ENCODE measurements at regions not wholly inside any gene's neighbourhood (a gene's known extent, or its start where the extent isn't known, plus 50 kb on each side); places are given as distances from the start of the nearest gene placed in this dataset.
A peak's percentile ranks its signal among the peaks of the same experiment; 100 is the strongest.

DNA sequence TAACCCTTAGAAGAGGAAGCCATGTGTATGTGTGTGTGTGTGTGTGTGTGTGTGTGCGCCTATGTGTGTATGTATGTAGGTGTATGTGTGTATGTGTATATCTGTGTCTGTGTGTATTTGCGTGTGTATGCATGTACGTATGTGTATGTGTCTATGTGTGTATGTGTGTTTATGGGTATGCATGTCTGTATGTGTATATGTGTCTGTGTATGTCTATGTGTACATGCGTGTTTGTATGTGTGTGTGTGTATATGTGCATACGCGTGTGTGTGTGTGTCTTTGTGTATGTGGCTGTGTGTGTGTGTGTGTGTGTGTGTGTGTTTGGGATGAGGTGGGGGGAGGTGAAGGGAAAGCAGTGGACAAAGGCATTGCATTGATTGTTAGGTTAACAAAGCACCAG, 380.2 kb downstream of the HRH4 start:
- DNase-seq, result no peak

DNA sequence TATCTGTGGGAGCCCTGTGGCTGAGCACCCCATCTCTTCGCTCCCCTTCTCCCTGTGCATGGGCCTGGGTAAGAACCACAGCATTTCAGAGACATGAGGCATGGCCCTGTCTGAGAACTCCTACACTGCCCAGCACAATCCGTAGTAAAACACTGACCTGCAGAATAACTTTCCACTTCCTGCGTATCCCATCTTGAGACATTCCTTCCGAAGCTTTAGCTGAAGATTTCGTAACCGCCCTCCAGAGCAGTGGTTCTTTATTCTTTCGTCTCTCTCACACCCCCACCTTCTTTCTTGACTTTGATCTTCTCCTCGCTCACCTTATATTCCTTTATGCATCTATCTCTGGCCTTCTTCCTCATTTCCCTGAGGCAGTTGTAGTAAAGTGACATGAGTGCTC, 381.1 kb downstream of the HRH4 start:
- DNase-seq, result no peak

DNA sequence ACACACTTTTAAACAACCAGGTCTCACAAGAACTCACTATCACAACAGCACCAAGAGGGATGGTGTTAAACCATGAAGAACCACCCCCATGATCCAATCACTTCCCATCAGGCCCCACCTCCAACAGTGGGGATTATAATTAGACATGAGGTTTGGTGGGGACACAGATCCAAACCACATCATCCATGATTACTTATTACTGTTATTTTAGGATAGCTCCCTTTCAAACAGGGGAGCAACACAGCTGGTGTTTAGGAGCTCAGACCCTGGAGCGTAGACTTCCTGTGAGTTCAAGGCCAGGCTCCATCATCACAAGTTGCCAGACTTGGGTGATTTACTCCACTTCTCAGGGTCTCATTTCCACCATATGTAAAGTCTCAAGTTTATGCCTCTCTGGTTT, 382.7 kb downstream of the HRH4 start:
- no peak for DNase-seq

DNA sequence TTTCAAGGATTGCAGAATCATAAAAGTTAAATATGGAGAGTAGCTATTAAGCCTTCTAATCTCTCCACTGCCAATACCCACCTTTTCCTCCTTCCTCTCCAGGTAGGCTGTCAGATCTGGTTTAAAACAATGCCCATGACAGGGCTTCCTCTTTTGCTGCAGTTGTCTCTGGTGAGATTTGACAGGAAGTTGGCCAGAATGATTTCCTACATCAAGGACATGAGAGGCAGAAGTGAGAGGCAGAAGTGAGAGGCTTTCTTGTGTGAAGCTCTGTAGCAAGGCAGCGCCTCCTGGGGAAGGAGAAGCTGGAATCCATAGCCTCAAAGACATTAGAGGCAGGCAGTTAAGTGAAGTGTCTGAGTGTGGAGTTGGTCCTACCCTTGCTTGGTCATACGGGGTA, 385.7 kb downstream of the HRH4 start:
- no peak for DNase-seq

DNA sequence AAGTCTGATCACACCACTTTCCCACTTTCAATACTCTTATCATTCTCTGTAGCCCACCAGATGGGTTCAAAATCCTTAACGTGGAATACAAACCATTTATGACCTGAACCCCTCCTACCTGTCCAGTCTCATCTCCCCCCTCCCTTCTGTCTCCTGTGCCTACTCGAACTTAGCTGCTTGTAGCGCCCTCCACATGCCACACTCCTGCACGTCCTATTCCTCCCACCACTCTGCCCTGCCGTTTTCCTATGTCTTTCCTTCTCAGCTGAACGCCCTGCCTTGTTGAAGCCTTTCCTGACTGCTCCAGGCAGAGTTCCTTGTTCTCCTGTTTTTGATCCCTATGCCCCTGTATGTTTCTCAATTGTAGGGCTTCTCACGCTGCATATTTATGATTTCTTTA, 390.1 kb downstream of the HRH4 start:
- no peak for DNase-seq

GRCh38 chr18:24853076-24853475, 392.6 kb downstream of the HRH4 start:
- no peak for DNase-seq

DNA sequence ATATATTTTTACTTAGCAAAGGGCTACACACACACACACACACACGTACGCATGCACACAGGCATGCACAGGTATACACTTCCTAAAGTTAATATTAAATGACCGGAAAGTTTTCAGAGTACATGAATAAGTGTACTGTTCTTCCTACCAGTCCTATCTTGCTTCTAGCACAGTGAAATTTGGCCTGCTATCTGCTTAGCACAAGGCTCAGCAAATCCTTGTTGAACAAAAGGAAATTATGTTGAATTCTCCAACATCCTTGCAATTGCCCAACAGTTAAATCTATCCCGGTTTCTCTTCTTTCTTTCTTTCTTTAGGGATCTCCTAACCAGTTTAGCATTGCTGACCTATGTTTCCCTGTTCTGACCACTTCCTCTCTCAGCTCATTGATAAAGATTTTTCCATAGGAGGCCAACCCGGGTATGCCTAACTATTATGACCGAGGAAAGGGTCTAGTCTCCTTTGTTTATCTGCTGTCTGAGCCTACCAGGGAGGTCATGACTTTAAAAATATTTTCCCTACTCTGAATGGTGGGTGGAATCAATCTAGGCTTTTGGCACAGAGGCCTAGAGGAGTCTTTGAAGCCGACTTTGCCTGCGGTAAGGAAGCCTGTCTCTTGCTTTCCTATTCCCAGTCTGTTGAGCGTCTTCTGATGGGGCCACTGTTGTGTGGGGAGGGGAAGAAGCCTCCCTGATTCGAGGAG, 400.7 kb downstream of the HRH4 start:
- DNase-seq, result no peak

DNA sequence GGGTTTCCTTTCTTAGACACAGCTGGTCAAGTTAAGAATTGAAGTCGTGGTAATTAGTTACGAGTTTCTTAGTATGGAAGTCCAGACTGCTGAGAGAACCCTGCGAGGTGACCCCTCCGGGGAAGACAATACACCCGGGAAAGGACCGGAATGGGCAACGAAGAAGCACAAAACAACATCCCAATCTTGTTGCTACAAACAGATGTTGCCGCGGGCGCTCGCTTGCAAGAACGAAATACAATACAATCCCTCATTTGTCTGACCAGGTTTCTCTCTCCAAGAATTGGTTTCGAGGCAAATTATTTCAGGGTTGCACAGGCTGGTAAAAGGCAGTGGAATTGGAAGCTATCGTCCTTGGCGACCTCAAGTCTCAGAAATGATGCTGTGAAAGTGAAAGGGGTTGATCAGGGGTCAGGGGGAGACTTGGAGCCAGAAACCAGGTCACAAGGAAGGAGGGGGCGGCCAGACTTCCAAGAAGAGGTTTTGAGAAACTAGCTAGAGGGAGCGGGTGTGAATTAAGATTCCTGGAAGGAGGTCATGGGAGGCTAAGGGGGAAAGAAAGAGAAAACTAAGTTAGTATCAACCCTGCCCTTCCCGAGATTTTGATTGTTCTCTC, 401.9 kb downstream of the HRH4 start:
- no peak for DNase-seq

GRCh38 chr18:24868311-24868710, 407.9 kb downstream of the HRH4 start:
- DNase-seq, result no peak

GRCh38 chr18:24868760-24869237, 408.4 kb downstream of the HRH4 start:
- no peak for DNase-seq

GRCh38 chr18:24869285-24869684, 408.8 kb downstream of the HRH4 start:
- no peak for DNase-seq

DNA sequence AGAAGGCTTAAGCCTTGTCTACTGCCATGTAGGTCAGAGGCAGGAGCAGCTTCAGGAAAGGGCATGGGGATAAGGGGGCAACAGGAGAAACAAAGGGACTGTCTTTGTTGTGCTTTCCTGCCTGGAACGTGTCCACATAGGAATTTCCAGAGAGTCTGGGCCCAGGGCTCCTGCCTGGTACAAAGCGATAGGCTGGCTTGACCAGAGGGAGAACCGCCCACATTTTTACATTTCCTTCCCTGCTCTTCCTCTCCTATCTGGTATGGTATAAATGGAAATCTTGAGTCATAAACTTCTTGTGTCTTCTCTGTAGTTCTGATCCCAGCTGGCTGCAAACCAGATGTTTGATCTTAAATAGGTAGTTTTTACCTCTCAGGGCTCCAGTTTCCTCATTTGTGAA, 414.8 kb downstream of the HRH4 start:
- no peak for DNase-seq

DNA sequence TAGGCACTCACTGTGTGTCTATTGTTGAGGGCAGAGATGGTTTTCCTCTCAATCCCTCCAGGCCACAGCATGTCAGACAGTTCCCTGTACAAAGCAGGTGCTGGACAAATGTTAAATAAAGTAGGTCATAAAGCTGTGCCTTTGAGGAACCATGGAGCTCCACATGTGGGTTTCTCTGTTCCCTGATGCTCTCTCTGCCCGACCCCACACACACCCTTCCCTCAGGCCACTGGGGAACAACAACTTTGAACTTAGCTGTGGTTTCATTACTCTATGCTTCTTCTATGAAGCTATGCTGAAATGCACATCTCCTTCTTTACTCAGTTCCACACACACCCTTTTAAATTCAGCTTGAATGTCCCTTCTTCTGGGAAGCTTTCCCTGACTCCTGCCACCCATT, 415.3 kb downstream of the HRH4 start:
- DNase-seq, result no peak

- DNase-seq, result no peak
These were observed 415.8 kb downstream of the HRH4 start for GRCh38 chr18:24876266-24876665.

- DNase-seq, result no peak
These were observed 416.6 kb downstream of the HRH4 start for GRCh38 chr18:24877066-24877465.

- no peak for DNase-seq
These were observed 417.1 kb downstream of the HRH4 start for GRCh38 chr18:24877546-24877945.

DNA sequence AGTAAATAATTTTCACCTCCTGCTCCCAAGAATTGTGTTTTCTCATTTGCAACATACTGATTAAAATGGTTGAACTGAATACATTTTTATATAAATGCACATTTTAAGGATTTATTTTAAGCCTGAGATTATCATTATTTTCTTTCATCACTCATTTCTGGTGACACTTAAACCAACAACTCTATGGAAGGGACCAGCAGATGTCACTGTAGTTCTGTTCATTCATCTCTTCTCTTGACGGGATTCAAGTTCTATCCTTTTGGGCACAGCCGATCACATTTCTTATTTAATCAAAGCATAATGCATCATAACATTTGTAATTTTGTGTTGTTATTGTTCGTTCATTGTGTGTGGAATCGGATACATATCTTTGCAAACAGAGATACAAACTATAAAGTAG, 417.9 kb downstream of the HRH4 start:
- peak in 1 of 2 donors; percentile 73 for DNase-seq

- no peak for DNase-seq
These were observed 424.8 kb downstream of the HRH4 start for GRCh38 chr18:24885276-24885675.

DNA sequence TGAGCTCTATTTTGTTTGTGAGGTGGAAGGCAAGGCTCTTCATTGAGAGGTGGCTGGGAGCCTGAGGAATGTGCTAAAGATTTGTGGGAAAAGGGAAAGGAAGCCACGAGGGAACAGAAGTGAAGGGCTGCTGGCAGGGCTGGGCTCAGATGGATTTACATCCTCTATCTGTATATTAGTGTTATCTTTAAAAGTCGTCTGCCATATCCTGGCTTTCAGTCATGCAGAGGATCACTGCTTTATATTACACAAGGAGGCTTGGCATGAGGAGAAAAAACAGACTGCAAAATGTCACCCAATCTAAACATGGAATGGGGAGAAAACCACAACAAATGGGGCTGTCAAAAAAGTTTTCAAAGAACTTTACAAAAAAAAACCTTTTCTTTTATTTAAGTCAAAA, 434.4 kb downstream of the HRH4 start:
- DNase-seq, result no peak

DNA sequence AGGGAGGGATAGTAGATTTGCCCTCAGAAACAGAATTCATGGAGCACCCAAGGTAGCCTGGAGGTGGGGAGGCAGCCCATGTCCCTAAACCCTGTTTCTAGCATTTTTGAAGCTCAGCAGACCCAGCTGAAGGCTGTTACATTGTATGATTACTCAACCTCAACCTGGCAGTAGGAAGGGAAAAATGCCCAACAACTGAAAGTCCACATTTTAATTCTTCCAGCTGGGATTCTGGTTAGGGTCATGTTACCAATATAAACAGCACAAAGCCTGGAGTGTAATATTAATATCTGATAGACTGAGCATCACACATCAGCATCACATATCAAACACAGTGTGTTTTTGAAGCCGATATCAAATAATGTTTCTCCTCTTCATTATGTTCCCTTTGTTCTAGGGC, 437.0 kb downstream of the HRH4 start:
- DNase-seq, result no peak

GRCh38 chr18:24910221-24910620, 441.7 kb downstream of the ZNF521 start:
- DNase-seq, result no peak

DNA sequence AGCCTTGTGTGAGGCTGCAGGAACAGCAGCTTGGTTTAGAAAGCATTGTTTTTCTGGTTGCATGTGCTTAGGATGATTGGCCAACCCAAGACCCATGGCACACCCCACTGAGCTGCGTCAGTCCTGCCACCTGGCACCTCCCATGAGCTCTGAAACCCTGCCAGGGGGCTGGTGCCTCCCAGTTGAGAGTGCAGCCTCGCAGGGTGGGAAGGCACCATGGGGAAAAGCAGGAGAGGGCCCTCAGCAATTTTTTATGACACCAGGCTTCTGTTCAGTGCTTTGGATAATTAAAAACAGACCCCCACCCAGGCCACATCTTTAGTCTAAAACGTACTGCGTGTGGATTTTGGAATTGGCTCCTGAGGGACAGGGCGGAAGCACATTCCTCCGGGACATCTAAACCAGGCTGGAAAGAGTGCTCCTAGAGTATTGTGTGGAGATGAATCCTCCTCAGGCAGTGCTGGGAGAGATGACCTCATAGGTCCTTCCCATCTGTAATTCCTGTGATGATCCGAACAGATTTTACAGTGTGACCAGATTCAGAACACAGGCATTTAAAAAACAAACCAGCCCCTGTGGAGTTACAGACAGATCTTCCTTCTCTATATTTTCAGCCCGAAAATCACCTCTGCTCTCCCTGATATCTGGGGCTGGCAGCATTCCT, 438.3 kb downstream of the ZNF521 start:
- DNase-seq, result no peak

- DNase-seq, result no peak
These were observed 437.8 kb downstream of the ZNF521 start for GRCh38 chr18:24914171-24914525.

- DNase-seq, result no peak
These were observed 437.3 kb downstream of the ZNF521 start for GRCh38 chr18:24914685-24915084.
